Endothelial cell of umbilical vein (primary cell): ENCODE measurements at regions not wholly inside any gene's neighbourhood (a gene's known extent, or its start where the extent isn't known, plus 50 kb on each side); places are given as distances from the start of the nearest gene placed in this dataset.

Experiments used
- BruUV-seq: library from RNA; stranded (reverse); fragments of 400-500 nt; replicated peaks from 2 replicates; lab custom pipeline; 2021; lab: Mats Ljungman, UMichigan
- CTCF ChIA-PET: fragments of 300-600, 350-600 bp; sonication (Branson Sonifier 250); formaldehyde crosslinking; loops from one replicate; lab custom pipeline; 2021; ENCODE audit warnings: antibody characterized with exemption, inconsistent platforms; lab: Charles Lee
- POLR2A ChIA-PET: fragments of 300-600, 350-600 bp; sonication (Branson Sonifier 250); formaldehyde crosslinking; loops from one replicate; lab custom pipeline; 2021; ENCODE audit warnings: antibody characterized with exemption, inconsistent platforms; lab: Charles Lee
- DNase-seq: peaks from one replicate; pipeline ENCODE4 v3.0.0-alpha.2; 2011; ENCODE audit warnings: low read depth, low spot score
- FAIRE-seq: peaks from 2 replicates; lab custom pipeline; 2011; peaks lifted over from hg19 to GRCh38; lab: Jason Lieb, UNC
- H2AFZ ChIP-seq: 2 replicates; pipeline ENCODE4 v1.6.0; 2012; ENCODE audit warnings: low read depth, low read length, control low read depth, inconsistent platforms
- H3K27ac ChIP-seq: 2 replicates; pipeline ENCODE4 v1.5.1; 2011; ENCODE audit warnings: low read depth, mild to moderate bottlenecking, control low read depth, low read length, moderate library complexity; ENCODE audit not compliant: insufficient read depth
- H3K27me3 ChIP-seq, 2 experiments: 2 replicates each; pipeline versions ENCODE4 v1.6.0 to v1.6.1; 2011; ENCODE audit warnings: low read length in 2 of 2, mixed read lengths in 1 of 2; ENCODE audit not compliant: control insufficient read depth in 2 of 2, insufficient read depth in 2 of 2
- H3K36me3 ChIP-seq, 2 experiments: 2 replicates in 1 of 2; 3 replicates in 1 of 2; pipeline ENCODE4 v1.5.1; 2011; ENCODE audit warnings: low read length in 2 of 2, mild to moderate bottlenecking in 1 of 2, moderate library complexity in 1 of 2; ENCODE audit not compliant: control insufficient read depth in 2 of 2, insufficient read depth in 2 of 2; ENCODE audit errors: extremely low read depth in 1 of 2
- H3K4me1 ChIP-seq: 3 replicates; pipeline ENCODE4 v1.5.1; 2011; ENCODE audit warnings: mild to moderate bottlenecking, low read length; ENCODE audit not compliant: control insufficient read depth, insufficient read depth; ENCODE audit errors: extremely low read depth
- H3K4me2 ChIP-seq: 2 replicates; pipeline ENCODE4 v1.6.1; 2011; ENCODE audit warnings: low read length, control low read depth, mixed read lengths; ENCODE audit not compliant: insufficient read depth
- H3K4me3 ChIP-seq, 3 experiments: fragments of 200-600 bp in 1 of 3; sonication (generic), shearing (Covaris generic) in 1 of 3; replicated peaks in 1 of 3; 2 replicates each; pipeline ENCODE4 v1.5.1; 2011 to 2016; ENCODE audit warnings: control low read depth in 3 of 3, low read length in 3 of 3, mild to moderate bottlenecking in 2 of 3, inconsistent platforms in 1 of 3, low read depth in 1 of 3, moderate library complexity in 1 of 3; ENCODE audit not compliant: insufficient read depth in 1 of 3
- H3K79me2 ChIP-seq: 2 replicates; pipeline ENCODE4 v1.6.0; 2012; ENCODE audit warnings: low read length, inconsistent platforms; ENCODE audit not compliant: control insufficient read depth, insufficient read depth
- H3K9ac ChIP-seq: replicated peaks from 2 replicates; pipeline ENCODE3; 2011; ENCODE audit warnings: low read length, control low read depth; ENCODE audit not compliant: insufficient read depth; ENCODE audit errors: extremely low read depth
- H3K9me1 ChIP-seq: replicated peaks from 3 replicates; pipeline ENCODE4 v1.6.0; 2011; ENCODE audit warnings: mild to moderate bottlenecking, low read length; ENCODE audit not compliant: control insufficient read depth, insufficient read depth; ENCODE audit errors: extremely low read depth
- H3K9me3 ChIP-seq: replicated peaks from 2 replicates; pipeline ENCODE4 v1.5.1; 2012; ENCODE audit warnings: low read length, inconsistent platforms; ENCODE audit not compliant: control insufficient read depth, insufficient read depth
- H4K20me1 ChIP-seq: replicated peaks from 2 replicates; pipeline ENCODE3; 2011; ENCODE audit warnings: mild to moderate bottlenecking, low read length; ENCODE audit not compliant: control insufficient read depth, insufficient read depth; ENCODE audit errors: extremely low read depth
- CTCF ChIP-seq, 2 donors: IDR thresholded peaks; 1 replicate in 1 of 2; 2 replicates in 1 of 2; pipeline ENCODE4 v1.5.1; 2011; ENCODE audit warnings: low read length in 2 of 2, mild to moderate bottlenecking in 2 of 2, moderate library complexity in 2 of 2, control low read depth in 1 of 2, inconsistent platforms in 1 of 2, low read depth in 1 of 2; ENCODE audit not compliant: insufficient read depth in 1 of 2; ENCODE audit errors: extremely low read depth in 1 of 2
- EZH2 ChIP-seq: IDR thresholded peaks from 2 replicates; pipeline ENCODE4 v1.6.1; 2012; ENCODE audit warnings: borderline replicate concordance, low read depth, mild to moderate bottlenecking, moderate library complexity, low read length, inconsistent platforms; ENCODE audit not compliant: severe bottlenecking
- FOS ChIP-seq: IDR thresholded peaks from 2 replicates; pipeline ENCODE4 v1.6.1; 2011; ENCODE audit warnings: mild to moderate bottlenecking, low read length, moderate library complexity, borderline replicate concordance; ENCODE audit not compliant: insufficient read depth
- GATA2 ChIP-seq: IDR thresholded peaks from 2 replicates; pipeline ENCODE4 v1.7.0; 2011; ENCODE audit warnings: low read depth, mild to moderate bottlenecking, moderate library complexity, mixed read lengths, low read length; ENCODE audit not compliant: insufficient read length, insufficient read depth
- JUN ChIP-seq: IDR thresholded peaks from 2 replicates; pipeline ENCODE4 v1.6.1; 2011; ENCODE audit warnings: borderline replicate concordance, low read depth; ENCODE audit not compliant: insufficient read length, insufficient read depth
- MAX ChIP-seq: IDR thresholded peaks from 2 replicates; pipeline ENCODE4 v1.6.1; 2011; ENCODE audit not compliant: insufficient read depth, insufficient read length
- MYC ChIP-seq: IDR thresholded peaks from one replicate; pipeline ENCODE4 v1.6.1; 2011; ENCODE audit warnings: mild to moderate bottlenecking, low read depth, low read length
- POLR2A ChIP-seq: IDR thresholded peaks from 2 replicates; pipeline ENCODE4 v1.6.1; 2012; ENCODE audit warnings: low read depth, mild to moderate bottlenecking, control low read depth, low read length
- POLR2AphosphoS5 ChIP-seq: IDR thresholded peaks from 2 replicates; pipeline ENCODE4 v1.6.1; 2012; ENCODE audit warnings: low read depth, mild to moderate bottlenecking, control low read depth, low read length, moderate library complexity; ENCODE audit not compliant: insufficient read depth
- dilution Hi-C: fragments of 300-500 bp; cut with MboI; formaldehyde crosslinking; loops from one replicate; pipeline ENCODE4 v1.15.0; 2019; ENCODE audit warnings: low sequenced_read_pairs; ENCODE audit not compliant: extremely low pct_ligation_motif_present
- intact Hi-C: fragments of 100-400 bp; cut with micrococcal nuclease; formaldehyde crosslinking; loops from one replicate; pipeline ENCODE4 v1.10.0; 2022

GRCh38 chr10:108691126-108691525 lies 1232.2 kb downstream of the XPNPEP1 start:
- intact Hi-C loops, result no loop called here
- H3K4me1 ChIP-seq, result no peaks in the 10 kb centered on the region
- no peaks in the 10 kb centered on the region for H3K36me3 ChIP-seq
- no peaks in the 10 kb centered on the region for H3K9me3 ChIP-seq
- FAIRE-seq (no peak), DNase-seq (no peak)
- ChIA-PET POLR2A (no interaction called here), CTCF (no interaction called here)
- H3K27me3 ChIP-seq, result no peaks in the 10 kb centered on the region
- BruUV-seq, result no TSS peak
- H4K20me1 ChIP-seq, result no peaks in the 10 kb centered on the region
- H3K27ac ChIP-seq, result no peak overlapping the region
- no peak overlapping the region for H3K4me2 ChIP-seq
- dilution Hi-C loops, result no loop called here
- H2AFZ ChIP-seq, result no peak overlapping the region
- H3K9ac ChIP-seq, result no peak overlapping the region
- H3K4me3 ChIP-seq, result no peak overlapping the region
- TF ChIP-seq GATA2 (no peak), EZH2 (no peak), POLR2AphosphoS5 (no peak), MAX (no peak), JUN (no peak), FOS (no peak), CTCF (IDR thresholded peaks at IDR 0.05; ENCODE audit: extremely low read depth in 1 of 2, insufficient read depth in 1 of 2, low read depth in 1 of 2, low read length in 2 of 2) (no peak), MYC (no peak), POLR2A (no peak)
- no peaks in the 10 kb centered on the region for H3K79me2 ChIP-seq
- H3K9me1 ChIP-seq, result no peaks in the 10 kb centered on the region
